Peyer's patch (tissue), 4 donors: ENCODE measurements at regions not wholly inside any gene's neighbourhood (a gene's known extent, or its start where the extent isn't known, plus 50 kb on each side); places are given as distances from the start of the nearest gene placed in this dataset.

Source experiments
- CTCF ChIP-seq, 6 experiments: fragments of 450-650 bp in 4 of 6; fragments of 200-600 bp in 2 of 6; sonication (generic) in 1 of 6; IDR thresholded peaks; one replicate each; pipeline ENCODE4 v1.5.1; 2017 to 2019; ENCODE audit warnings: antibody characterized with exemption in 6 of 6, mild to moderate bottlenecking in 3 of 6, moderate library complexity in 1 of 6
- POLR2A ChIP-seq, 2 donors: fragments of 450-650 bp; IDR thresholded peaks; one replicate each; pipeline ENCODE4 v1.5.1; 2017; ENCODE audit warnings: antibody characterized with exemption in 2 of 2, mild to moderate bottlenecking in 2 of 2, moderate library complexity in 2 of 2

GRCh38 chr11:109926941-109927340 lies 166.3 kb upstream of the ZC3H12C start:
- TF ChIP-seq CTCF (IDR thresholded peaks at IDR 0.05) (no peak), POLR2A (IDR thresholded peaks at IDR 0.05) (no peak)
